ENCODE measurements at regions not wholly inside any gene's neighbourhood (a gene's known extent, or its start where the extent isn't known, plus 50 kb on each side); places are given as distances from the start of the nearest gene placed in this dataset.

- no peaks in the 10 kb centered on the region for H3K36me3 ChIP-seq (ENCODE audit: low read depth, low read length)
- POLR2A ChIA-PET (ENCODE audit: unreplicated experiment): no interaction called here
- H3K4me3 ChIP-seq (ENCODE audit: low read length): no peak overlapping the region
- H4K20me1 ChIP-seq (ENCODE audit: low read length): no peaks in the 10 kb centered on the region
- H3K79me2 ChIP-seq (ENCODE audit: low read length): no peaks in the 10 kb centered on the region
- intact Hi-C loops (cut with micrococcal nuclease): no loop called here
- no peak overlapping the region for H2AFZ ChIP-seq (ENCODE audit: low read length)
- no peak for ATAC-seq
- no peaks in the 10 kb centered on the region for H3F3A ChIP-seq (ENCODE audit: low read length, unreplicated experiment)
- TF ChIP-seq CTCF (conservative IDR thresholded peaks at IDR 0.05; ENCODE audit: low read depth, low read length) (no peak), EZH2phosphoT487 (IDR thresholded peaks at IDR 0.05; ENCODE audit: borderline replicate concordance, low read length) (no peak), EZH2 (IDR thresholded peaks at IDR 0.05; ENCODE audit: low read length, unreplicated experiment) (no peak)
- no peaks in the 10 kb centered on the region for H3K9me2 ChIP-seq (replicated peaks; ENCODE audit: low read length)
- no peaks in the 10 kb centered on the region for H3K4me1 ChIP-seq (ENCODE audit: insufficient read depth, low read length)
- DNase-seq: no peak
- no peak overlapping the region for H3K9ac ChIP-seq (ENCODE audit: low read length)
- no peaks in the 10 kb centered on the region for H3K27me3 ChIP-seq (ENCODE audit: low read length)
- no peaks in the 10 kb centered on the region for H3K9me3 ChIP-seq (ENCODE audit: low read length)
- H3K27ac ChIP-seq (ENCODE audit: low read length): no peak overlapping the region
- BruUV-seq (replicated peaks): no TSS peak
- CTCF ChIA-PET: no interaction called here
- no peak overlapping the region for H3K4me2 ChIP-seq (ENCODE audit: low read length)
Measured at GRCh38 chr2:75798569-75798968, 87.9 kb upstream of the GCFC2 start.

- no peaks in the 10 kb centered on the region for H3K79me2 ChIP-seq (ENCODE audit: low read length)
- no peaks in the 10 kb centered on the region for H3K9me2 ChIP-seq (replicated peaks; ENCODE audit: low read length)
- ChIA-PET CTCF (no interaction called here), POLR2A (ENCODE audit: unreplicated experiment) (no interaction called here)
- H2AFZ ChIP-seq (ENCODE audit: low read length): no peak overlapping the region
- TF ChIP-seq CTCF (conservative IDR thresholded peaks at IDR 0.05; ENCODE audit: low read depth, low read length) (no peak), EZH2 (IDR thresholded peaks at IDR 0.05; ENCODE audit: low read length, unreplicated experiment) (no peak), EZH2phosphoT487 (IDR thresholded peaks at IDR 0.05; ENCODE audit: borderline replicate concordance, low read length) (no peak)
- intact Hi-C loops (cut with micrococcal nuclease): no loop called here
- no peak overlapping the region for H3K4me2 ChIP-seq (ENCODE audit: low read length)
- H3K27me3 ChIP-seq (ENCODE audit: low read length): no peaks in the 10 kb centered on the region
- no peaks in the 10 kb centered on the region for H3F3A ChIP-seq (ENCODE audit: low read length, unreplicated experiment)
- DNase-seq (no peak), ATAC-seq (no peak)
- no peak overlapping the region for H3K4me3 ChIP-seq (ENCODE audit: low read length)
- no peaks in the 10 kb centered on the region for H4K20me1 ChIP-seq (ENCODE audit: low read length)
- H3K27ac ChIP-seq (ENCODE audit: low read length): no peak overlapping the region
- H3K36me3 ChIP-seq (ENCODE audit: low read depth, low read length): no peaks in the 10 kb centered on the region
- BruUV-seq (replicated peaks): no TSS peak
- peaks cover 27% of the 10 kb centered on the region for H3K4me1 ChIP-seq (ENCODE audit: insufficient read depth, low read length)
- no peak overlapping the region for H3K9ac ChIP-seq (ENCODE audit: low read length)
- H3K9me3 ChIP-seq (ENCODE audit: low read length): no peaks in the 10 kb centered on the region
Measured at GRCh38 chr2:75792996-75793395, 82.3 kb upstream of the GCFC2 start.

GRCh38 chr2:75792146-75792545, 81.4 kb upstream of the GCFC2 start:
- H3K9me2 ChIP-seq (replicated peaks; ENCODE audit: low read length): no peaks in the 10 kb centered on the region
- no TSS peak for BruUV-seq (replicated peaks)
- no peak for DNase-seq
- no peaks in the 10 kb centered on the region for H4K20me1 ChIP-seq (ENCODE audit: low read length)
- intact Hi-C loops (cut with micrococcal nuclease): no loop called here
- no peak overlapping the region for H3K9ac ChIP-seq (ENCODE audit: low read length)
- H3K36me3 ChIP-seq (ENCODE audit: low read depth, low read length): no peaks in the 10 kb centered on the region
- ChIA-PET CTCF (no interaction called here), POLR2A (ENCODE audit: unreplicated experiment) (no interaction called here)
- no peak for TF ChIP-seq EZH2phosphoT487 (IDR thresholded peaks at IDR 0.05; ENCODE audit: borderline replicate concordance, low read length)
- no peak for TF ChIP-seq CTCF (conservative IDR thresholded peaks at IDR 0.05; ENCODE audit: low read depth, low read length)
- no peak for TF ChIP-seq EZH2 (IDR thresholded peaks at IDR 0.05; ENCODE audit: low read length, unreplicated experiment)
- H3F3A ChIP-seq (ENCODE audit: low read length, unreplicated experiment): no peaks in the 10 kb centered on the region
- no peaks in the 10 kb centered on the region for H3K27me3 ChIP-seq (ENCODE audit: low read length)
- no peak overlapping the region for H3K4me2 ChIP-seq (ENCODE audit: low read length)
- no peak for ATAC-seq
- no peak overlapping the region for H2AFZ ChIP-seq (ENCODE audit: low read length)
- H3K27ac ChIP-seq (ENCODE audit: low read length): no peak overlapping the region
- no peak overlapping the region for H3K4me3 ChIP-seq (ENCODE audit: low read length)
- H3K9me3 ChIP-seq (ENCODE audit: low read length): no peaks in the 10 kb centered on the region
- no peaks in the 10 kb centered on the region for H3K79me2 ChIP-seq (ENCODE audit: low read length)
- H3K4me1 ChIP-seq (ENCODE audit: insufficient read depth, low read length): peaks cover 31% of the 10 kb centered on the region
